ENCODE measurements at regions not wholly inside any gene's neighbourhood (a gene's known extent, or its start where the extent isn't known, plus 50 kb on each side); places are given as distances from the start of the nearest gene placed in this dataset.

DNA sequence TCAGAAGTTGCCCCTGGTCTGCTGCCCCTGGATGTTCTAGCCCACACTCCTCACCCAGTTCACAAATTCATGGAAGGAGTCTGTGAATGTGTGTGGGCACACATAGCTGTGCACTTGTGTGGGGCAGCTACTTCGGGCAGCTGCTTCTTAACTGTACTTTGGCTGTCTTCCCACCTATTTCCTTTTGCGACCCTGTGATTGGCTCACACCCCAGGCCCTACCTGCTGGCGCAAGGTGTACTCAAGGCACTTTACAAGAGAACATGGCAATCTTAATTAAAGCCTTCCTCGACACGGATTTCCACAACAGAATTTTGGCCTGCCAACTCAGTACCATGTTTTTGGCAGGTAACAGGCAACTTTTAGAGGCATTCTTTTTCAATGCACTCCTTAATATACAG, 86.5 kb upstream of the CTTNBP2NL start:
- no peak for TF ChIP-seq POLR2AphosphoS5 (IDR thresholded peaks at IDR 0.05; ENCODE audit: low read depth, low read length)
- no peak for TF ChIP-seq POLR2A (IDR thresholded peaks at IDR 0.05; ENCODE audit: low read depth, low read length)
